HEK293 (cell line): ENCODE measurements at regions not wholly inside any gene's neighbourhood (a gene's known extent, or its start where the extent isn't known, plus 50 kb on each side); places are given as distances from the start of the nearest gene placed in this dataset.

Experiments
- CTCF ChIA-PET: fragments of 350-600 bp; formaldehyde crosslinking; extraction: SDS; loops from one replicate; lab custom pipeline; 2021; ENCODE audit warnings: antibody characterized with exemption; lab: Yijun Ruan, JAX
- POLR2A ChIA-PET: fragments of 300-600 bp; formaldehyde crosslinking; extraction: SDS; loops from one replicate; lab custom pipeline; 2020; ENCODE audit warnings: antibody characterized with exemption, inconsistent platforms; lab: Yijun Ruan, JAX
- H3K27ac ChIP-seq: fragments of 200-500 bp; sonication (Bioruptor generic); 2 replicates; pipeline ENCODE4 v1.5.1; 2014; ENCODE audit warnings: low read depth, low read length, control low read depth, inconsistent platforms; ENCODE audit errors: extremely low read depth
- H3K36me3 ChIP-seq, 2 experiments: fragments of 200-500 bp in 1 of 2; sonication (Bioruptor generic) in 1 of 2; 1 replicate in 1 of 2; 2 replicates in 1 of 2; pipeline ENCODE4 v1.5.1; 2014 to 2017; ENCODE audit warnings: inconsistent platforms in 2 of 2, low read length in 2 of 2; ENCODE audit not compliant: control insufficient read depth in 2 of 2, insufficient read depth in 1 of 2
- H3K4me1 ChIP-seq: fragments of 200-500 bp; sonication (Bioruptor generic); 2 replicates; pipeline ENCODE4 v1.5.1; 2014; ENCODE audit warnings: mild to moderate bottlenecking, low read length, inconsistent platforms; ENCODE audit not compliant: control insufficient read depth, insufficient read depth
- H3K4me3 ChIP-seq: 2 replicates; pipeline ENCODE4 v1.5.1; 2011; ENCODE audit warnings: low read depth, mild to moderate bottlenecking, control low read depth, low read length, moderate library complexity
- H3K9me3 ChIP-seq: fragments of 200-500 bp; sonication (Bioruptor generic); 2 replicates; pipeline ENCODE4 v1.5.1; 2014; ENCODE audit warnings: low read depth, low read length, inconsistent platforms; ENCODE audit not compliant: control insufficient read depth, insufficient read depth
- GLIS2 ChIP-seq: fragments of 450-650 bp; formaldehyde crosslinking; IDR thresholded peaks from 2 replicates; pipeline ENCODE4 v1.5.1; 2016; ENCODE audit warnings: missing biosample characterization, missing genetic modification characterization
- KLF9 ChIP-seq: fragments of 450-650 bp; formaldehyde crosslinking; IDR thresholded peaks from 2 replicates; pipeline ENCODE4 v1.5.1; 2016; ENCODE audit warnings: missing biosample characterization, missing genetic modification characterization, low read depth
- RBAK ChIP-seq: fragments of 450-650 bp; formaldehyde crosslinking; IDR thresholded peaks from 2 replicates; pipeline ENCODE4 v1.5.1; 2016; ENCODE audit warnings: missing biosample characterization, missing genetic modification characterization
- SP7 ChIP-seq: fragments of 450-650 bp; formaldehyde crosslinking; IDR thresholded peaks from 2 replicates; pipeline ENCODE4 v1.5.1; 2016; ENCODE audit warnings: missing biosample characterization, missing genetic modification characterization
- YY1 ChIP-seq: fragments of 450-650 bp; formaldehyde crosslinking; IDR thresholded peaks from 2 replicates; pipeline ENCODE4 v1.5.1; 2018; ENCODE audit warnings: missing biosample characterization, missing genetic modification characterization
- ZIC2 ChIP-seq: fragments of 450-650 bp; formaldehyde crosslinking; IDR thresholded peaks from 2 replicates; pipeline ENCODE4 v1.5.1; 2016; ENCODE audit warnings: missing biosample characterization, missing genetic modification characterization
- ZNF10 ChIP-seq: fragments of 450-650 bp; formaldehyde crosslinking; IDR thresholded peaks from 2 replicates; pipeline ENCODE4 v1.5.1; 2017; ENCODE audit warnings: missing biosample characterization, missing genetic modification characterization
- ZNF114 ChIP-seq: fragments of 450-650 bp; formaldehyde crosslinking; IDR thresholded peaks from 2 replicates; pipeline ENCODE4 v1.5.0; 2017; ENCODE audit warnings: missing biosample characterization, missing genetic modification characterization
- ZNF155 ChIP-seq: fragments of 450-650 bp; formaldehyde crosslinking; IDR thresholded peaks from 2 replicates; pipeline ENCODE4 v1.5.1; 2016; ENCODE audit warnings: missing biosample characterization, missing genetic modification characterization
- ZNF16 ChIP-seq: fragments of 450-650 bp; formaldehyde crosslinking; IDR thresholded peaks from 2 replicates; pipeline ENCODE4 v1.5.1; 2016; ENCODE audit warnings: low read depth, missing biosample characterization, missing genetic modification characterization
- ZNF239 ChIP-seq: fragments of 450-650 bp; formaldehyde crosslinking; IDR thresholded peaks from 2 replicates; pipeline ENCODE4 v1.5.1; 2016; ENCODE audit warnings: missing biosample characterization, missing genetic modification characterization
- ZNF37A ChIP-seq: fragments of 450-650 bp; IDR thresholded peaks from 2 replicates; pipeline ENCODE4 v1.5.1; 2018; ENCODE audit warnings: missing biosample characterization, missing genetic modification characterization
- ZNF433 ChIP-seq: fragments of 450-650 bp; formaldehyde crosslinking; IDR thresholded peaks from 2 replicates; pipeline ENCODE4 v1.5.1; 2016; ENCODE audit warnings: missing biosample characterization, missing genetic modification characterization, low read depth
- ZNF585B ChIP-seq: fragments of 450-650 bp; formaldehyde crosslinking; IDR thresholded peaks from 2 replicates; pipeline ENCODE4 v1.5.1; 2016; ENCODE audit warnings: missing biosample characterization, missing genetic modification characterization
- ZNF623 ChIP-seq: fragments of 450-650 bp; formaldehyde crosslinking; IDR thresholded peaks from 2 replicates; pipeline ENCODE4 v1.5.1; 2016; ENCODE audit warnings: missing biosample characterization, missing genetic modification characterization
- ZNF654 ChIP-seq: fragments of 450-650 bp; formaldehyde crosslinking; IDR thresholded peaks from 2 replicates; pipeline ENCODE4 v1.5.1; 2016; ENCODE audit warnings: low read depth, missing biosample characterization, missing genetic modification characterization
- TF ChIP-seq, protein P1 (sequence below): fragments of 450-650 bp; formaldehyde crosslinking; IDR thresholded peaks from 2 replicates; pipeline ENCODE4; 2016; ENCODE audit warnings: missing biosample characterization, missing genetic modification characterization
- TF ChIP-seq, protein P2 (sequence below): sonication (generic); formaldehyde crosslinking; IDR thresholded peaks from 2 replicates; pipeline ENCODE4 v1.8.1; 2022; ENCODE audit warnings: mild to moderate bottlenecking, moderate library complexity, missing genetic modification reagents
- TF ChIP-seq, protein P3 (sequence below): fragments of 450-650 bp; formaldehyde crosslinking; IDR thresholded peaks from 2 replicates; pipeline ENCODE4 v1.5.1; 2016; ENCODE audit warnings: missing biosample characterization, missing genetic modification characterization
- TF ChIP-seq, protein P4 (sequence below): fragments of 450-650 bp; formaldehyde crosslinking; IDR thresholded peaks from 2 replicates; pipeline ENCODE4 v1.5.1; 2017; ENCODE audit warnings: missing biosample characterization, missing genetic modification characterization
- TF ChIP-seq, protein P5 (sequence below): fragments of 450-650 bp; IDR thresholded peaks from 2 replicates; pipeline ENCODE4 v1.5.1; 2018; ENCODE audit warnings: missing biosample characterization, missing genetic modification characterization

DNA sequence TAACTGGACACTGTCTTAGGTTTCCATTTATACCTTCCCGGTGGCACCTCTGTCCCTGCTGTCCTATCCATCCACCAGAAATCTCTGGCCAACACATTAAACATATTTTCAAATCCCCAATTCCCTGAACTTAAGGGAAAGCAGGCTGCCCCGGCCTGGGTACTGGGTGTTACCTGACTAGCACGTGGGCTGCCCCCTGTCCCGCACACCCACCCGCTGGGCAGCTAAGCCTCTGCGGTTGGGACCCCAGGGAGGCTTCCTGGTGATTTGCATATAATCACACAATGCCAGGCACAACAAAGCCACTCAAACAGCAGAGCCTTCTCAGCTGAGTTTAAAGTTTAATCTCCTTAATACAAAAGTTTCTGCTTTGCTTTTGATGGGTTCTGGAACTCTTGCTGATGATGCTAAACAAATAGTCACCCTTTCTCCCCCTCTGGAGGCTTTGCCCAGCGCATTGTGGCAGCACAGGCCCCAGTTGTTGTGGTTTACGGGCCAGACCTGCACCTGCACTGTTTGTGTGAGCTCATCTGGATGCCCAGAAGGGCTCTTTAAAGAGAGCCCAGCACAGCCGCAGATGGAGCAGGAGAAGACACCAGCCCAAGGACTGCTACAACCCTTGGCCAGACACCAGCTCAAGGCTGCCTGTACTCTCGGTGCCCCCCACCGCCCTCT, 59.9 kb upstream of the POU2AF1 start:
- TF ChIP-seq, protein P1, sequence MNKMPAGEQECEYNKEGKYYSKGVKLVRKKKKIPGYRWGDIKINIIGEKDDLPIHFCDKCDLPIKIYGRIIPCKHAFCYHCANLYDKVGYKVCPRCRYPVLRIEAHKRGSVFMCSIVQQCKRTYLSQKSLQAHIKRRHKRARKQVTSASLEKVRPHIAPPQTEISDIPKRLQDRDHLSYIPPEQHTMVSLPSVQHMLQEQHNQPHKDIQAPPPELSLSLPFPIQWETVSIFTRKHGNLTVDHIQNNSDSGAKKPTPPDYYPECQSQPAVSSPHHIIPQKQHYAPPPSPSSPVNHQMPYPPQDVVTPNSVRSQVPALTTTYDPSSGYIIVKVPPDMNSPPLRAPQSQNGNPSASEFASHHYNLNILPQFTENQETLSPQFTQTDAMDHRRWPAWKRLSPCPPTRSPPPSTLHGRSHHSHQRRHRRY (tag by site-specific recombination): no peak
- peak; percentile 33; the same call in 1 of the 2 replicates for TF ChIP-seq ZIC2
- H3K4me3 ChIP-seq: no peak overlapping the region
- no peaks in the 10 kb centered on the region for H3K4me1 ChIP-seq
- no peaks in the 10 kb centered on the region for H3K36me3 ChIP-seq
- no peaks in the 10 kb centered on the region for H3K9me3 ChIP-seq
- ChIA-PET POLR2A (no interaction called here), CTCF (interaction anchor here (1.2 to 2.9 kb wide), 4 partner anchors 10 to 16 kb away, joined by 4 to 15 read pairs (median 10); no protein-coding TSS in a partner anchor)
- no peak overlapping the region for H3K27ac ChIP-seq

DNA sequence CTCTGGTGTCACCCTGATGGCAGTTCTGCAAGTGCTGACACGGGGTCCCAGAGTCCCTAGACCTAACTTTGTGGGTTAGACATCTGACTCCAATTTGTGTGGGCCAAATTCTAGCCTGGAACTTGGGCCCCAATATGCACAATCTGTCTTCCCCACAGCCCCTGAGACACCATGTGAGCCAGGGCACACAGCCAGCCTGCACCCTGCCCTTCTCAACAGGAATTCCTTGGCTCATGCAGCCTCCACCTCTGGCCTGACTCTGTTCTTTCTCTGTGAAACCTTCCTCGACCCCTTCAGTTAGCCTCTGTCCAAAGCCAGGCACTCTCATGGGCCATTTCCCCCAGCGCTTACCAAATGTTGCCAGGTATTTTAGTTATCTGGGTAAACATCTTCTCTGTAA, 59.1 kb upstream of the POU2AF1 start:
- ChIA-PET POLR2A (no interaction called here), CTCF (interaction anchor here (0.8 to 2.9 kb wide), 6 partner anchors 8 to 155 kb away, joined by 3 to 15 read pairs (median 8); no protein-coding TSS in a partner anchor)
- no peak overlapping the region for H3K27ac ChIP-seq
- H3K9me3 ChIP-seq: no peaks in the 10 kb centered on the region
- H3K36me3 ChIP-seq: no peaks in the 10 kb centered on the region
- TF ChIP-seq ZNF654 (tag by site-specific recombination) (no peak), KLF9 (tag by site-specific recombination) (no peak), ZNF623 (tag by site-specific recombination) (no peak), ZNF10 (tag by site-specific recombination) (no peak), ZNF239 (tag by site-specific recombination) (no peak), ZNF114 (tag by site-specific recombination) (no peak), ZNF433 (tag by site-specific recombination) (no peak)
- TF ChIP-seq, protein P2, sequence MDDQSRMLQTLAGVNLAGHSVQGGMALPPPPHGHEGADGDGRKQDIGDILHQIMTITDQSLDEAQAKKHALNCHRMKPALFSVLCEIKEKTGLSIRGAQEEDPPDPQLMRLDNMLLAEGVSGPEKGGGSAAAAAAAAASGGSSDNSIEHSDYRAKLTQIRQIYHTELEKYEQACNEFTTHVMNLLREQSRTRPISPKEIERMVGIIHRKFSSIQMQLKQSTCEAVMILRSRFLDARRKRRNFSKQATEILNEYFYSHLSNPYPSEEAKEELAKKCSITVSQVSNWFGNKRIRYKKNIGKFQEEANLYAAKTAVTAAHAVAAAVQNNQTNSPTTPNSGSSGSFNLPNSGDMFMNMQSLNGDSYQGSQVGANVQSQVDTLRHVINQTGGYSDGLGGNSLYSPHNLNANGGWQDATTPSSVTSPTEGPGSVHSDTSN (CRISPR knock-in tag): no peak
- TF ChIP-seq, protein P3, sequence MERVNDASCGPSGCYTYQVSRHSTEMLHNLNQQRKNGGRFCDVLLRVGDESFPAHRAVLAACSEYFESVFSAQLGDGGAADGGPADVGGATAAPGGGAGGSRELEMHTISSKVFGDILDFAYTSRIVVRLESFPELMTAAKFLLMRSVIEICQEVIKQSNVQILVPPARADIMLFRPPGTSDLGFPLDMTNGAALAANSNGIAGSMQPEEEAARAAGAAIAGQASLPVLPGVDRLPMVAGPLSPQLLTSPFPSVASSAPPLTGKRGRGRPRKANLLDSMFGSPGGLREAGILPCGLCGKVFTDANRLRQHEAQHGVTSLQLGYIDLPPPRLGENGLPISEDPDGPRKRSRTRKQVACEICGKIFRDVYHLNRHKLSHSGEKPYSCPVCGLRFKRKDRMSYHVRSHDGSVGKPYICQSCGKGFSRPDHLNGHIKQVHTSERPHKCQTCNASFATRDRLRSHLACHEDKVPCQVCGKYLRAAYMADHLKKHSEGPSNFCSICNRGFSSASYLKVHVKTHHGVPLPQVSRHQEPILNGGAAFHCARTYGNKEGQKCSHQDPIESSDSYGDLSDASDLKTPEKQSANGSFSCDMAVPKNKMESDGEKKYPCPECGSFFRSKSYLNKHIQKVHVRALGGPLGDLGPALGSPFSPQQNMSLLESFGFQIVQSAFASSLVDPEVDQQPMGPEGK: no peak
- TF ChIP-seq, all 188 proteins: peak for 0
- H3K4me3 ChIP-seq: no peak overlapping the region
- H3K4me1 ChIP-seq: no peaks in the 10 kb centered on the region

DNA sequence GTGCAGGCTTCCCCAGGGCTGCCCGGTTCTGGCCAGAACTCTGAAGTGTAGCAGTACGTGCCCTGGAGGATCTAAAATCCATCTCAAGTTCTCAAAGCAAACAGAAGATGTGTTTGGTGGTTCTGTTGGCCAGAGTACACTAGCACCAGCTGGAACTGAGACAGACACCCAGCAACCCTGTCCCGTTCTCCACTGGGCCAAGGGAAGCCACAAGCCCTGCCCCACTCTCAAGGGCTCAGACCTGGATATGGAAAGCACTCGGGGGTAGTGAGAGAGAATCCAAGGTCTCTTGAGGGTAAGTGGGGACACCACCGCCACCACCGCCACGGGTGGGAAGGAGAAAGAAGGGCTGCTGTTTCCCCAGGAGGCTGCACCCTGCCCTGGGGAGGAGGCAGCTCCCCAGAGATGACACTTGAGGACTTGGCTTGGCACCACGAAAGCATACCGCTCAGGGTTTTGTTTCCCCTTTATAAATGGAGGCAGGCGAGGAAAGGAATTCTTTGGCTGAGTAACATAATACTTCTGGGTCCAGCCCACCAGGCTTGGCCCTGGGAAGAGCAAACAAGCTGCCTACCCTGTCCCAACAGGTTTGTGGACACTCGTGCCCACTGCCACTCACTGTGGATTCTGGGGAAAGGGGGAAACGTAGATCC, 56.1 kb upstream of the POU2AF1 start:
- Histone ChIP-seq H3K4me1 (no peaks in the 10 kb centered on the region), H3K9me3 (no peaks in the 10 kb centered on the region), H3K4me3 (no peak overlapping the region), H3K36me3 (no peaks in the 10 kb centered on the region)
- ChIA-PET POLR2A (no interaction called here), CTCF (interaction anchor here (1.0 to 1.9 kb wide), 2 partner anchors 11 to 12 kb away, joined by 3 to 13 read pairs; no protein-coding TSS in a partner anchor)
- TF ChIP-seq ZNF585B (tag by site-specific recombination) (no peak), KLF9 (tag by site-specific recombination) (no peak), RBAK (tag by site-specific recombination) (no peak), ZNF16 (no peak), ZNF654 (tag by site-specific recombination) (no peak), ZNF155 (tag by site-specific recombination) (no peak), SP7 (tag by site-specific recombination) (no peak), GLIS2 (tag by site-specific recombination) (no peak), YY1 (tag by site-specific recombination) (no peak), ZNF37A (no peak)
- TF ChIP-seq, protein P4, sequence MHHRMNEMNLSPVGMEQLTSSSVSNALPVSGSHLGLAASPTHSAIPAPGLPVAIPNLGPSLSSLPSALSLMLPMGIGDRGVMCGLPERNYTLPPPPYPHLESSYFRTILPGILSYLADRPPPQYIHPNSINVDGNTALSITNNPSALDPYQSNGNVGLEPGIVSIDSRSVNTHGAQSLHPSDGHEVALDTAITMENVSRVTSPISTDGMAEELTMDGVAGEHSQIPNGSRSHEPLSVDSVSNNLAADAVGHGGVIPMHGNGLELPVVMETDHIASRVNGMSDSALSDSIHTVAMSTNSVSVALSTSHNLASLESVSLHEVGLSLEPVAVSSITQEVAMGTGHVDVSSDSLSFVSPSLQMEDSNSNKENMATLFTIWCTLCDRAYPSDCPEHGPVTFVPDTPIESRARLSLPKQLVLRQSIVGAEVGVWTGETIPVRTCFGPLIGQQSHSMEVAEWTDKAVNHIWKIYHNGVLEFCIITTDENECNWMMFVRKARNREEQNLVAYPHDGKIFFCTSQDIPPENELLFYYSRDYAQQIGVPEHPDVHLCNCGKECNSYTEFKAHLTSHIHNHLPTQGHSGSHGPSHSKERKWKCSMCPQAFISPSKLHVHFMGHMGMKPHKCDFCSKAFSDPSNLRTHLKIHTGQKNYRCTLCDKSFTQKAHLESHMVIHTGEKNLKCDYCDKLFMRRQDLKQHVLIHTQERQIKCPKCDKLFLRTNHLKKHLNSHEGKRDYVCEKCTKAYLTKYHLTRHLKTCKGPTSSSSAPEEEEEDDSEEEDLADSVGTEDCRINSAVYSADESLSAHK (tag by site-specific recombination): no peak
- TF ChIP-seq, protein P5, sequence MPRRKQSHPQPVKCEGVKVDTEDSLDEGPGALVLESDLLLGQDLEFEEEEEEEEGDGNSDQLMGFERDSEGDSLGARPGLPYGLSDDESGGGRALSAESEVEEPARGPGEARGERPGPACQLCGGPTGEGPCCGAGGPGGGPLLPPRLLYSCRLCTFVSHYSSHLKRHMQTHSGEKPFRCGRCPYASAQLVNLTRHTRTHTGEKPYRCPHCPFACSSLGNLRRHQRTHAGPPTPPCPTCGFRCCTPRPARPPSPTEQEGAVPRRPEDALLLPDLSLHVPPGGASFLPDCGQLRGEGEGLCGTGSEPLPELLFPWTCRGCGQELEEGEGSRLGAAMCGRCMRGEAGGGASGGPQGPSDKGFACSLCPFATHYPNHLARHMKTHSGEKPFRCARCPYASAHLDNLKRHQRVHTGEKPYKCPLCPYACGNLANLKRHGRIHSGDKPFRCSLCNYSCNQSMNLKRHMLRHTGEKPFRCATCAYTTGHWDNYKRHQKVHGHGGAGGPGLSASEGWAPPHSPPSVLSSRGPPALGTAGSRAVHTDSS (tag by site-specific recombination): no peak
- TF ChIP-seq, all 188 proteins: peak for 0
- H3K27ac ChIP-seq: no peak overlapping the region
